ENCODE measurements at regions not wholly inside any gene's neighbourhood (a gene's known extent, or its start where the extent isn't known, plus 50 kb on each side); places are given as distances from the start of the nearest gene placed in this dataset.

GRCh38 chr7:33775790-33776189 is 129.5 kb upstream of the BMPER start:
- no peak overlapping the region for H3K4me3 ChIP-seq (ENCODE audit: low read length)
- H3K36me3 ChIP-seq (replicated peaks; ENCODE audit: low read depth, low read length) = no peaks in the 10 kb centered on the region
- H3K4me1 ChIP-seq (ENCODE audit: low read length) = peaks cover 44% of the 10 kb centered on the region
- H3K9me3 ChIP-seq (ENCODE audit: insufficient read depth, low read length) = no peaks in the 10 kb centered on the region
- H3K9ac ChIP-seq (ENCODE audit: low read length) = no peak overlapping the region
- TF ChIP-seq EZH2phosphoT487 (IDR thresholded peaks at IDR 0.05; ENCODE audit: low read depth) (no peak), CTCF (IDR thresholded peaks at IDR 0.05; ENCODE audit: low read depth, low read length) (no peak)
- no peak overlapping the region for H3K27ac ChIP-seq (ENCODE audit: low read length)
- no peaks in the 10 kb centered on the region for H3K79me2 ChIP-seq (ENCODE audit: low read length)
- no peaks in the 10 kb centered on the region for H3K27me3 ChIP-seq (ENCODE audit: low read depth, low read length)
- no peak overlapping the region for H3K4me2 ChIP-seq (ENCODE audit: low read length)
- no peak overlapping the region for H2AFZ ChIP-seq (ENCODE audit: low read depth, low read length)
- no peaks in the 10 kb centered on the region for H4K20me1 ChIP-seq (ENCODE audit: insufficient read depth, low read length)

- peaks cover 34% of the 10 kb centered on the region for H3K4me1 ChIP-seq (ENCODE audit: low read length)
- no peak overlapping the region for H3K4me2 ChIP-seq (ENCODE audit: low read length)
- no peak for TF ChIP-seq EZH2phosphoT487 (IDR thresholded peaks at IDR 0.05; ENCODE audit: low read depth)
- no peak for TF ChIP-seq CTCF (IDR thresholded peaks at IDR 0.05; ENCODE audit: low read depth, low read length)
- no peak overlapping the region for H3K4me3 ChIP-seq (ENCODE audit: low read length)
- no peaks in the 10 kb centered on the region for H3K27me3 ChIP-seq (ENCODE audit: low read depth, low read length)
- no peaks in the 10 kb centered on the region for H3K9me3 ChIP-seq (ENCODE audit: insufficient read depth, low read length)
- H4K20me1 ChIP-seq (ENCODE audit: insufficient read depth, low read length) = no peaks in the 10 kb centered on the region
- no peaks in the 10 kb centered on the region for H3K79me2 ChIP-seq (ENCODE audit: low read length)
- H3K9ac ChIP-seq (ENCODE audit: low read length) = no peak overlapping the region
- H2AFZ ChIP-seq (ENCODE audit: low read depth, low read length) = no peak overlapping the region
- no peaks in the 10 kb centered on the region for H3K36me3 ChIP-seq (replicated peaks; ENCODE audit: low read depth, low read length)
- no peak overlapping the region for H3K27ac ChIP-seq (ENCODE audit: low read length)
Measured at GRCh38 chr7:33776788-33777187, 128.6 kb upstream of the BMPER start.

GRCh38 chr7:33778195-33778594 is 127.1 kb upstream of the BMPER start:
- H3K27me3 ChIP-seq (ENCODE audit: low read depth, low read length) = no peaks in the 10 kb centered on the region
- H3K4me3 ChIP-seq (ENCODE audit: low read length) = no peak overlapping the region
- no peak overlapping the region for H3K4me2 ChIP-seq (ENCODE audit: low read length)
- no peaks in the 10 kb centered on the region for H4K20me1 ChIP-seq (ENCODE audit: insufficient read depth, low read length)
- no peaks in the 10 kb centered on the region for H3K36me3 ChIP-seq (replicated peaks; ENCODE audit: low read depth, low read length)
- H3K27ac ChIP-seq (ENCODE audit: low read length) = no peak overlapping the region
- H3K9ac ChIP-seq (ENCODE audit: low read length) = no peak overlapping the region
- no peak overlapping the region for H2AFZ ChIP-seq (ENCODE audit: low read depth, low read length)
- H3K4me1 ChIP-seq (ENCODE audit: low read length) = peaks cover 21% of the 10 kb centered on the region
- H3K9me3 ChIP-seq (ENCODE audit: insufficient read depth, low read length) = no peaks in the 10 kb centered on the region
- no peak for TF ChIP-seq CTCF (IDR thresholded peaks at IDR 0.05; ENCODE audit: low read depth, low read length)
- no peak for TF ChIP-seq EZH2phosphoT487 (IDR thresholded peaks at IDR 0.05; ENCODE audit: low read depth)
- no peaks in the 10 kb centered on the region for H3K79me2 ChIP-seq (ENCODE audit: low read length)

GRCh38 chr7:33779216-33779615 is 126.1 kb upstream of the BMPER start:
- Histone ChIP-seq H3K9me3 (ENCODE audit: insufficient read depth, low read length) (no peaks in the 10 kb centered on the region), H3K9ac (ENCODE audit: low read length) (no peak overlapping the region), H3K4me2 (ENCODE audit: low read length) (no peak overlapping the region), H2AFZ (ENCODE audit: low read depth, low read length) (no peak overlapping the region), H3K4me1 (ENCODE audit: low read length) (peaks cover 11% of the 10 kb centered on the region), H3K27me3 (ENCODE audit: low read depth, low read length) (no peaks in the 10 kb centered on the region), H3K27ac (ENCODE audit: low read length) (no peak overlapping the region), H3K79me2 (ENCODE audit: low read length) (no peaks in the 10 kb centered on the region), H4K20me1 (ENCODE audit: insufficient read depth, low read length) (no peaks in the 10 kb centered on the region), H3K4me3 (ENCODE audit: low read length) (no peak overlapping the region), H3K36me3 (replicated peaks; ENCODE audit: low read depth, low read length) (no peaks in the 10 kb centered on the region)
- TF ChIP-seq EZH2phosphoT487 (IDR thresholded peaks at IDR 0.05; ENCODE audit: low read depth) (no peak), CTCF (IDR thresholded peaks at IDR 0.05; ENCODE audit: low read depth, low read length) (no peak)

Data from OCI-LY3 (cell line).